ENCODE measurements at regions not wholly inside any gene's neighbourhood (a gene's known extent, or its start where the extent isn't known, plus 50 kb on each side); places are given as distances from the start of the nearest gene placed in this dataset.

DNA sequence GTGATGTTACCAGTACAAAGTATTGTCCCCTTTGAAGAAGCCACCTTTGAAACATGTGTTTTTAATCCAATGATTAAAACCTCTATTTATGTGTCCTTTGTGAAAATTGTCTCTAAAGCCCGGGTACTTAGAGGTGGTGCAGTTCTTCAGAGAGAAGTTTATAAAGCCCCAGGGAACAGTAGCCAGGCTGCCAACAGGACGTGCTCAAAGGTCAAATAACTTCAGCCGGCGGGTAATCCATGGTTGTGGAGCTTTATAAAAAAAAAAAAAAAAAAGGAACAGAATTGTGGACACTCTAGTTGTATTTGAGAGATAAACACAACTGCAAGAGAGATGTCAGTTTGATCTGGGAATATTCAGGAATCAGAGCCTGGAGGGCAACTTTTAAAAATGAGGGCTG, 57.9 kb upstream of the CTNND2 start:
- TF ChIP-seq CTCF (IDR thresholded peaks at IDR 0.05) (no peak), TP53 (CRISPR knock-in tag; IDR thresholded peaks at IDR 0.05) (no peak), TEAD4 (CRISPR knock-in tag; IDR thresholded peaks at IDR 0.05) (no peak), ATF3 (CRISPR knock-in tag; conservative IDR thresholded peaks at IDR 0.05) (no peak), ESRRA (CRISPR knock-in tag; IDR thresholded peaks at IDR 0.05; ENCODE audit: borderline replicate concordance) (no peak)
- TF ChIP-seq, protein P1, sequence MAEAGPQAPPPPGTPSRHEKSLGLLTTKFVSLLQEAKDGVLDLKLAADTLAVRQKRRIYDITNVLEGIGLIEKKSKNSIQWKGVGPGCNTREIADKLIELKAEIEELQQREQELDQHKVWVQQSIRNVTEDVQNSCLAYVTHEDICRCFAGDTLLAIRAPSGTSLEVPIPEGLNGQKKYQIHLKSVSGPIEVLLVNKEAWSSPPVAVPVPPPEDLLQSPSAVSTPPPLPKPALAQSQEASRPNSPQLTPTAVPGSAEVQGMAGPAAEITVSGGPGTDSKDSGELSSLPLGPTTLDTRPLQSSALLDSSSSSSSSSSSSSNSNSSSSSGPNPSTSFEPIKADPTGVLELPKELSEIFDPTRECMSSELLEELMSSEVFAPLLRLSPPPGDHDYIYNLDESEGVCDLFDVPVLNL (CRISPR knock-in tag; IDR thresholded peaks at IDR 0.05; ENCODE audit: borderline replicate concordance, low read depth) = no peak

All from WTC11 (cell line).